Type B pancreatic cell (in vitro differentiated cells): ENCODE measurements at regions not wholly inside any gene's neighbourhood (a gene's known extent, or its start where the extent isn't known, plus 50 kb on each side); places are given as distances from the start of the nearest gene placed in this dataset.

Source experiments
- DNase-seq: peaks from one replicate; pipeline ENCODE4 v3.0.0; 2021; ENCODE audit warnings: mixed read lengths; ENCODE audit not compliant: unreplicated experiment; ENCODE audit errors: extremely low spot score
- H3K27ac Mint-ChIP-seq: 2 replicates; pipeline ENCODE4 v1.8.0; 2021; ENCODE audit warnings: mild to moderate bottlenecking, mixed read lengths
- H3K27me3 Mint-ChIP-seq: 2 replicates; pipeline ENCODE4 v1.8.0; 2021; ENCODE audit warnings: mixed read lengths
- H3K36me3 Mint-ChIP-seq: 2 replicates; pipeline ENCODE4 v1.8.0; 2021; ENCODE audit warnings: mixed read lengths
- H3K4me1 Mint-ChIP-seq: one replicate; pipeline ENCODE4 v1.8.0; 2021; ENCODE audit warnings: mixed read lengths; ENCODE audit not compliant: unreplicated experiment
- H3K4me3 Mint-ChIP-seq: 2 replicates; pipeline ENCODE4 v1.8.0; 2021; ENCODE audit warnings: mild to moderate bottlenecking, mixed read lengths
- H3K9me3 Mint-ChIP-seq: 2 replicates; pipeline ENCODE4 v1.8.0; 2021; ENCODE audit warnings: mixed read lengths
- TF ChIP-seq, protein P1 (sequence below): fragments of 200-600 bp; sonication (generic); conservative IDR thresholded peaks from 2 replicates; pipeline ENCODE4 v1.5.0; 2021; ENCODE audit warnings: antibody characterized with exemption, mild to moderate bottlenecking

DNA sequence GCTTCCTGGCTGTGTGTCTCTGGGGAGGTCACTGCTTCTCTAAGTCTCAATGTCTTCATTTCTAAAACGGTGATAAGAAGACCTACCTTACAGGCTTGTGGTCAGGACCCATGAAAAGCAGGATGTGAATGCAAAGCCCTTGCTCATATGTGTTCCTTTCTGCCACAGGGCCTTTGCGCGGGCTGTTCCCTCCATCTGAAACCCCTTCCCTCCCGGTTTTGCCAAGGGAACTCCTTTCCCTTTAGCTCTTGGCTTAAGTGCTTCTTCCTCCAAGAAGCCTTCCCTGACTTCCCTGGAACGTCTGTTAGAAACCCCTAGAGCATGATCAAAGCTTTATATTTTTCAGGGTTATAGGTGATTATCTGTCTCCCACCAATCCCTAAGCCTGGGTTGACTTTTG lies 147.2 kb upstream of the PTPN1 start:
- Mint-ChIP-seq H3K27ac (no peak overlapping the region), H3K27me3 (no peaks in the 10 kb centered on the region), H3K4me3 (no peak overlapping the region), H3K36me3 (no peaks in the 10 kb centered on the region), H3K9me3 (peaks cover 7% of the 10 kb centered on the region), H3K4me1 (peaks cover 36% of the 10 kb centered on the region)
- DNase-seq, result no peak
- TF ChIP-seq, protein P1, sequence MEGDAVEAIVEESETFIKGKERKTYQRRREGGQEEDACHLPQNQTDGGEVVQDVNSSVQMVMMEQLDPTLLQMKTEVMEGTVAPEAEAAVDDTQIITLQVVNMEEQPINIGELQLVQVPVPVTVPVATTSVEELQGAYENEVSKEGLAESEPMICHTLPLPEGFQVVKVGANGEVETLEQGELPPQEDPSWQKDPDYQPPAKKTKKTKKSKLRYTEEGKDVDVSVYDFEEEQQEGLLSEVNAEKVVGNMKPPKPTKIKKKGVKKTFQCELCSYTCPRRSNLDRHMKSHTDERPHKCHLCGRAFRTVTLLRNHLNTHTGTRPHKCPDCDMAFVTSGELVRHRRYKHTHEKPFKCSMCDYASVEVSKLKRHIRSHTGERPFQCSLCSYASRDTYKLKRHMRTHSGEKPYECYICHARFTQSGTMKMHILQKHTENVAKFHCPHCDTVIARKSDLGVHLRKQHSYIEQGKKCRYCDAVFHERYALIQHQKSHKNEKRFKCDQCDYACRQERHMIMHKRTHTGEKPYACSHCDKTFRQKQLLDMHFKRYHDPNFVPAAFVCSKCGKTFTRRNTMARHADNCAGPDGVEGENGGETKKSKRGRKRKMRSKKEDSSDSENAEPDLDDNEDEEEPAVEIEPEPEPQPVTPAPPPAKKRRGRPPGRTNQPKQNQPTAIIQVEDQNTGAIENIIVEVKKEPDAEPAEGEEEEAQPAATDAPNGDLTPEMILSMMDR, result no peak

DNA sequence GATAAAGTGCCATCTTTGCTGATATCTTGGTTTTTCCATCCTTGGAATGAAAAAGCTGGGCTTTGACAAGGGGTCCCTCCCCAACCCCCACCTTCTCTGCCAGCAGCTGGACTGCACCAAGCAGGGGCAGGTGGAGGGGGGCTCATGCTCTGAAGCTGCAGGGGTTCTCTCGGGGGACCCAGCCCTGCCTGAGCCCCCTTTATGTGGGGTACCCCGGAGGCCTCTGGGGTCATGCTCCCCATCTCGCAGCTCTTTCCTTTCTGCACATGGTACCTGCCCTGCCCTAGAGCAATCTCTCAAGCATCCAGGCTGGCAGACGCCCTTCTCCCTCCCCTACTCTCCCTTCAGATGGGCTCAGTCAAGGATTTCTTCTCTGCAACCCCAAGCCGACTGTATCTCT lies 146.7 kb upstream of the PTPN1 start:
- TF ChIP-seq, protein P1, result no peak
- no peak for DNase-seq
- no peaks in the 10 kb centered on the region for H3K36me3 Mint-ChIP-seq
- H3K27ac Mint-ChIP-seq, result no peak overlapping the region
- peaks cover 36% of the 10 kb centered on the region for H3K4me1 Mint-ChIP-seq
- H3K9me3 Mint-ChIP-seq, result peaks cover 11% of the 10 kb centered on the region
- H3K27me3 Mint-ChIP-seq, result no peaks in the 10 kb centered on the region
- H3K4me3 Mint-ChIP-seq, result no peak overlapping the region

DNA sequence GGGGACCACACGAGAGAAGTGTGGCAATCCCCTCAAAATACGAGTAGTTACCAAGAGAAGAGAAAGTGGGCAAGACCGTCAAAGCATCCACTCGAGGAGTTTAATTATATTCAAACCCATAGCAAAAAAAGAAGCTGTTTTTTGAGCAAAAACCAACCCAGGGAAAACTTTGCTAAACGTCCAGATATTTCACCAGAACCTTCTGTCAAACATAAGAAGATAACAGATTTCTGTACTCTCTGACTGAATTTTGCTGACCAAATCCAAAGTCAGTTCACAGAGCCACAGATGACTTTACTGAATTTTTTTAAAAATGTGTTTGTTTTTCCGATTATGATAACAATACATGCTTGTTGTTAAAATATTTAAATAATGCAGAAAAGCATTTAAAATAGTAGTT lies 145.6 kb upstream of the PTPN1 start:
- no peak for DNase-seq

DNA sequence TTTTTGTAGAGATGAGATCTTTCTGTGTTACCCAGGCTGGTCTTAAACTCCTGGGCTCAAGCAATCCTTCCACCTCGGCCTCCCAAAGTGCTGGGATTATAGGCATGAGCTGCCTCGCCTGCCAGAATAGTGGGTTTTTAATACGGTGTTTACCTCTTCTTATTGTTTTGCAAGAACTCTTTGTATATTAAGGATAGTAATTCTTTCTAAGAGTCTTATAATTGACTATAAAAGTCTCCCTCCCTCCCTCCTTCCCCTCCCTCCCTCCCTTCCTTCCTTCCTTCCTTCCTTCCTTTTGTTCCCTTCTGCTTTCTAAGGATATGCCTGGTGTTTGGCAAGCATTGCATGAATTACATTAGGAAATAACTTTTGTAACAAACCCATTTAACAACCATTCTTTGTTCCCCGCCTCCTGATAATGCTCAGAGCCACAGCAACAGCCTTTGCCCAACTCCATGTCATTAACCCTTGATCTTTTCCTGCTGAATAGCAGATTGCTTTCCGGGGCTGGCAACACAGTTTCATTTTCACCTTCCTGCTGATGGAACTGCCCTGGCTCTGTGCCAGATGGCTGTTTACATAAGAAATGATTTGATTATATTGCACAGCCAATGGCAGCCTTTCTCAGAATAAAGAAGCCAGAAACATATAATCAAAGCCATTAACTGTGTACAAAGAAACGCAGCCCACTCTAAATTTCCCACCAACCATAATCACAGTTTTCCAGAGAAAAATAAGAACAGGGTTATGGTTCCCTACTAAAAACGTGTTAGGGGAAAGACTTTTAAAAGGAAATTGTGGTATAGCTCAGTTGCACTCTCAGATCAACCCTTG lies 143.7 kb upstream of the PTPN1 start:
- peaks cover 11% of the 10 kb centered on the region for H3K9me3 Mint-ChIP-seq
- H3K4me1 Mint-ChIP-seq, result peaks cover 26% of the 10 kb centered on the region
- H3K27me3 Mint-ChIP-seq, result no peaks in the 10 kb centered on the region
- no peak for DNase-seq
- peak overlapping the region; percentile 74 for H3K27ac Mint-ChIP-seq
- H3K4me3 Mint-ChIP-seq, result peak overlapping the region; percentile 55
- H3K36me3 Mint-ChIP-seq, result no peaks in the 10 kb centered on the region
- TF ChIP-seq, protein P1, result no peak

More for the DNA sequence above, 145.6 kb upstream of the PTPN1 start:
- TF ChIP-seq, protein P1, result no peak
- Mint-ChIP-seq H3K4me3 (no peak overlapping the region), H3K27me3 (no peaks in the 10 kb centered on the region), H3K27ac (no peak overlapping the region), H3K36me3 (no peaks in the 10 kb centered on the region), H3K9me3 (peaks cover 11% of the 10 kb centered on the region), H3K4me1 (peaks cover 33% of the 10 kb centered on the region)

DNA sequence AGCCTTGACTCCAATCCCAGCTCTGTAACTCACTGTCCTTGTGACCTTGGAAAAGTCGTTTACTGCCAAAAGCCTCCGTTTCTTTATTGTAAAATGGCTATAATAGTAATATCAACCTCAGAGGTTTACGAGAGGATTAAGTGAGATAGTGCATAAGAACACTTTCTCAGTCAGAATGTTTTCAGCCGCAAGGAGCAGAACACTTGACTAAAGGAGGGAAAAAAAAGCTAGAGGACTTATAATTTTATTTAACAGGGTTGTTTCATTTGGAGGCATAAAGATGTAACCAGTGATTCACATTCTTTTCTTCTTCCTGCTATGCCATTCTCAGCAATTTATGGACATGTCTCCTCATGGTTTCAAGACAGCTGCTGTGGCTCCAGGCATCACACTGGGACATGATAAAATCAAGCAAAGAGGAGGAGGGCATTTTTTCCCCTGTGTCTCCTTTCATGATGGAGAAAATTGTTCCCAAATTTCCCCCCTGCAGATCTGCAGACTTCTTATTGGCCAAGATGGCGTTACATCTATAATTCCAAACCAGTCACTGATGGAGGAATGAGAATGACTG lies 143.0 kb upstream of the PTPN1 start:
- Mint-ChIP-seq H3K36me3 (no peaks in the 10 kb centered on the region), H3K27me3 (no peaks in the 10 kb centered on the region), H3K9me3 (peaks cover 11% of the 10 kb centered on the region), H3K27ac (peak overlapping the region; percentile 74), H3K4me1 (peaks cover 33% of the 10 kb centered on the region), H3K4me3 (no peak overlapping the region)
- DNase-seq, result no peak
- TF ChIP-seq, protein P1, result no peak
